Mesodermal cell (in vitro differentiated cells): ENCODE measurements at regions not wholly inside any gene's neighbourhood (a gene's known extent, or its start where the extent isn't known, plus 50 kb on each side); places are given as distances from the start of the nearest gene placed in this dataset.

Experiments used
- H3K27ac ChIP-seq: 2 replicates; pipeline ENCODE4 v1.7.0; 2013; ENCODE audit warnings: mild to moderate bottlenecking, low read depth, low read length, moderate library complexity; ENCODE audit not compliant: severe bottlenecking
- H3K36me3 ChIP-seq: 2 replicates; pipeline ENCODE4 v1.7.1; 2013; ENCODE audit warnings: mild to moderate bottlenecking, low read length, moderate library complexity; ENCODE audit not compliant: control insufficient read depth, insufficient read depth
- H3K4me1 ChIP-seq: one replicate; pipeline ENCODE4 v1.7.1; 2013; ENCODE audit warnings: mild to moderate bottlenecking, low read length; ENCODE audit not compliant: insufficient read depth, control insufficient read depth, poor library complexity, severe bottlenecking
- H3K4me3 ChIP-seq: 2 replicates; pipeline ENCODE4 v1.7.0; 2013; ENCODE audit warnings: low read length, control low read depth, mild to moderate bottlenecking; ENCODE audit not compliant: insufficient read depth, poor library complexity, severe bottlenecking; ENCODE audit errors: extremely low read depth
- H3K9me3 ChIP-seq: 2 replicates; pipeline ENCODE4 v1.7.1; 2013; ENCODE audit warnings: mild to moderate bottlenecking, low read length, moderate library complexity; ENCODE audit not compliant: control insufficient read depth
- WGBS, 2 experiments: methylation state at CpG; one replicate each; pipeline ENCODE4 v1.1.5; 2013; ENCODE audit warnings: missing lambda C conversion rate in 2 of 2; ENCODE audit not compliant: insufficient coverage in 2 of 2; 5-methylcytosine and 5-hydroxymethylcytosine counted together

DNA sequence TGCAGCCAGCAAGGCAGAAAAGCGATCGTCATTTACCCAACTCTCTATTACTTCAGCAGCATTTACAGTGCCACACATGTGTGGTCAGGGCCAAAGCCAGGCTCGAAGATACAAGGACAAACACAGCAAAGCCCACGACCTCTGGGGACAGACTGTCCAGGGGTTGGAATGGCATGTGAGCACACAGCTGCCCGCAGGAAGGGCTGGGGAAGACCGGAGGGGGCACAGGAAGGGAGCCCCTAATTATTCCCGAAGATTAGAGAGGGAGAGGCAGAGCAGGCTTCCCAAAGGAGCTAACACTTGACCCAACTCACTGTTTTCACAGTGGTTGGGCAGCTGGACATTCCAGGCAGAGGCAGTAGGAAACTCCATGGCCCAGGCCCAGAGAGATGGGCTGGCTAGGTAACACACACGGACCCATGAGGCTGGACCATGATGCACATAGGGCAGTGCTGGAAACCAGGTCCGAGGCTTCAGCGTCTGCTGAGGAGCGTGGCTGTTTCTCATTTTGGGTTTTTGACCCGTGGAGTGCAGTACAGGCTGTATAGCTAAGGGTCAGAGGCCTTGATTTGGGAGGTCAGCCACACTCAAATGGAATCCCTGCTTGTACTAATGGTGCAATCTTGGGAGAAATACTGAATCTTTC, 179.8 kb downstream of the FOXO1 start:
- H3K36me3 ChIP-seq = no peaks in the 10 kb centered on the region
- no peak overlapping the region for H3K4me3 ChIP-seq
- H3K4me1 ChIP-seq = peaks cover 3% of the 10 kb centered on the region
- 82 to 84% methylated on average over 8 to 9 of the region's 12 CpGs for WGBS, 2 experiments
- H3K9me3 ChIP-seq = no peaks in the 10 kb centered on the region
- H3K27ac ChIP-seq = no peak overlapping the region

DNA sequence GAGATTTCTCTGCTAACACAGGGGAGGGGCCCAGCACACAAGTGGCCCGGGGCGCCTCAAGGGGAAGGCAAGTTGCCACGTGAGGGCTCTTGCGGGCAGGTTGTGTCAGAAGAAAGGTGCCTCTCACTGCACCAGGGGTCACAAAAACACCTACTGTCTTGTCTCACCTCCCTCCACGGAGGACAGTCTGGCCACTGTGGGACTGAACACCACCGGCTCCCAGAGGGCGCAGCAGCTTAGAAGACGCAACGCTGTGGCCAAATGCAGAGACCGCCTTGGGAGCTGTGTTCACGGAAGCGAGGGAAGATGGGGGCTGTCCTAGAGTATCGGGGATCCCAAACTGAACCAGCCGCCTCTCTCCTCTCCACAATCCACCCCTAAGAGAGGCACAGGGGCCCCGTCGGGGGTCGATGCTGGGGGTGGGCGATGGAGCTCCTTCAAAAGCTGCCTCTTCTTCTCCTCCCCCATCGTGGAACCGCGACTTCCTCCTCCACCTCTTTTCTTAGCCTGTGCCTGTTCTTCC, 177.5 kb downstream of the FOXO1 start:
- no peaks in the 10 kb centered on the region for H3K36me3 ChIP-seq
- peaks cover 3% of the 10 kb centered on the region for H3K4me1 ChIP-seq
- no peaks in the 10 kb centered on the region for H3K9me3 ChIP-seq
- WGBS, 2 experiments = 93 to 96% methylated on average over 16 to 18 of the region's 21 CpGs
- H3K27ac ChIP-seq = no peak overlapping the region
- H3K4me3 ChIP-seq = no peak overlapping the region

DNA sequence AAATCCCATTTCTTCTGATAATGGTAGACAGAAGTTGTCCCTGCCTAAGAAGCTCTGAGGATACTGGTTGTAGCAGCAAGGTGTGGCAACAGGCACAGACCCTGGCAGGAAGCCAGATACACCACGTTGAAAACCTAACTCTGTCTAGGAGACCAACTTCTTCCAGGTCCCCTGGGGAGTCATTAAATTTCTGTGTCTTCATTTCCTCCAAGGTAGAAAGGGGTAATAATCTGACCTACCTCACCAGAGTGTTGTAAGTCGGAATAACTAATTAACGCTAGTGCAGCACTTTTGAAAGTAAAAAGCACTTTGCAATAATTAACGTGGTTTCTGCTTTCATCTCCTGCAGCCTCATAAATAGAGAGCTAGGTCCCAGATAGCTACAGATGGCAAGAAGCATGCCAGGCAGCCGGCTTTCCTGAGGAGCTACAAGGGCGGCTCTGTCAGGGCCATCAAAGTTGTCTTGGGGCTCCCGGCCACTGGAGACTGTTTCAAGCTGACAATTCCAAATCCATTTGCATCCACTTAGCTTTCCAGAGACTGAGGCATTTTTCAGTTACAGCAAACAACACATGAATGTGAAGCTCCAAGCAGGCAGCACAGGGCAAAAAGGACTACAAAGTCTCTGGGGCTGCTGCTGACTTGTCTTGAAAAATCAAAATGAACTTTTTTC, 176.2 kb downstream of the FOXO1 start:
- H3K4me1 ChIP-seq = peaks cover 8% of the 10 kb centered on the region
- 84% methylated on average over 6 to 7 of the region's 7 CpGs for WGBS, 2 experiments
- H3K4me3 ChIP-seq = no peak overlapping the region
- H3K9me3 ChIP-seq = no peaks in the 10 kb centered on the region
- no peaks in the 10 kb centered on the region for H3K36me3 ChIP-seq
- no peak overlapping the region for H3K27ac ChIP-seq

DNA sequence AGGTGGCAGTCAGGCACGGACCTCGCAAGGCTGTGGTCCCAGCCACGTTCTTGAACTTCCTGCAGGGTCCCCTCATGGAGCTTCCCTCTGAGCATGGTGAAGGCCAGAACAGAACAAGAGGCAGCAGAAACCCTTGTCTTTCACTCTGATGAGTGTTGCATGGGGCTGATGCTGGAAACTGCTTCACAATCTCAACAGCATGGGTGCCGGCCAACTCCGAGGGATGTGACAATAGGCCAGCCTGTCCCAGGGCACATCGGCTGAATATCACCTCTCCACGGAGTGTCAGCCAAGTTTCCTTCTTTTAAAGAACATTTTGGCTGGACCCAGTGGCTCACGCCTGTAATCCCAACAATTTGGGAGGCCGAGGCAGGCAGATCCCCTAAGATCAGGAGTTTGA, 173.9 kb downstream of the FOXO1 start:
- Histone ChIP-seq H3K36me3 (no peaks in the 10 kb centered on the region), H3K27ac (no peak overlapping the region), H3K4me3 (no peak overlapping the region), H3K9me3 (no peaks in the 10 kb centered on the region), H3K4me1 (peaks cover 12% of the 10 kb centered on the region)
- 90 to 93% methylated on average over 9 of the region's 9 CpGs for WGBS, 2 experiments

DNA sequence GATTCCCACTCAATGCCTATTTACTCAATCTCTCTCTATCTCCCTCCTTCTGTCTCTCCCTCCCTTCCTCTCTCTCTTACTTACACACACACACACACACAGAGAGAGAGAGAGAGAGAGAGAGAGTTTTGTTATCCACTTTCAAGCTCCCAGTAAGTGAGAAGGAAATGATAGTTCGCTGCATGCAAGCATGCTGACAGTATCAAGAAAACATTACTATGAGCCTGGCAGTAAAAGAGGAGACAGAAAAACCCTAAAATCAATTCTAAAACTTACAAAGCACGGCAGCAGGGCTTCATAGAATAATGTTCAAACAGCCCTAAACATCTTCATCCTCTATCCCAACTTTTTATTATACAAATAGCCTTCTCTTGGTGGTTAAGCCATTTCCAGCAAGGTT, 171.9 kb downstream of the FOXO1 start:
- no peak overlapping the region for H3K27ac ChIP-seq
- 100% methylated on average over 1 of the region's 2 CpGs for WGBS, 2 experiments
- H3K36me3 ChIP-seq = no peaks in the 10 kb centered on the region
- H3K9me3 ChIP-seq = no peaks in the 10 kb centered on the region
- peaks cover 12% of the 10 kb centered on the region for H3K4me1 ChIP-seq
- H3K4me3 ChIP-seq = no peak overlapping the region

DNA sequence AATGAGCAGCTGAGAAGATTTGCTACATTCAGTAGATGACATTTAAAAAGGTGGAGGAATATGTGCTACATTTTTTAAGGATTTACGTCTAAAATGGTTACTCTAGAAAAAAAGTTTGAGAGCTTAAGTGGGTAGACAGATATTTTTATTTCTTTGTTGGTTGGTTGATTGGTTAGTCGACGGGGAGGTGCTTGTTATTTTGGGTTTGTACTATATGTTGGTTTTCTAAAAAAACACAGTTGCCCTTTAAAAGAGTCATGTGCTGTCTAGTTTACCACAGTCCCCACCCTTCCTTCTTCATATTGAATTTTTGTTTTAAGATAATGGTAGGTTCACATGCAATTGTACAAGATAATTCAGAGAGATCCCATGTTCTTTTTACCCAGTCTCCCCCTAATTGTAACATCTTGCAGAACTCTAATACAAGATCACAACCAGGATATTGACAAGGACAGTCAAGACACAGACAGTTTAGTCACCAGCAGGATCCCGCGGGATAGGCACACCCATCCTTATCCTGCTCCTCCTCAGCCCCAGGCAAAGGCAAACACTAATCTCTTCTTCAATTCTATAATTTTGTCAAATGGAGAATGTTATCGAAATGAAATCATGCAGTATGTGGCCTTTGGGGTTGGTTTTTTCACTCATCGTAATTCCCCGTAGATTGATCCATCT, 171.4 kb downstream of the FOXO1 start:
- Histone ChIP-seq H3K36me3 (no peaks in the 10 kb centered on the region), H3K4me1 (peaks cover 12% of the 10 kb centered on the region), H3K4me3 (no peak overlapping the region), H3K9me3 (no peaks in the 10 kb centered on the region), H3K27ac (no peak overlapping the region)
- WGBS, 2 experiments = 93 to 100% methylated on average over 4 of the region's 8 CpGs

DNA sequence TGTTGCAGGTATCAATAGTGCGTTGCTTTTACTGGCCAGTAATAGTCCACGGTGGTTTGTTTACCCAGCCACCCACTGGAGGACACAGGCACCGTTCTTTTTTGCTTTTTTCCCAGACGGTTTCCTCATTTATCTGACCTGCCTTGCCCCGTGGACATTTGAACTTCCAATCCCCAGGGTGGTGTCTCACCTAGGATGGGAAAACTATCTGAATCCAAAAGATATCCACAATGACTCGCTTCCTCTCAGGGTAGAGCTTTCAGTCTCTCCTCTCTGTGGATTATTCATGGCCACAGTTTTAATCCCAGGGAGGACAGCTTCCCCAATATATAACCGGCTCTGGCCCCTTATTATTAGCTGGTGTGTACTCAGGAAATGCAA, 170.8 kb downstream of the FOXO1 start:
- WGBS, 2 experiments = 82 to 90% methylated on average over 4 to 6 of the region's 7 CpGs
- Histone ChIP-seq H3K9me3 (no peaks in the 10 kb centered on the region), H3K4me1 (peaks cover 12% of the 10 kb centered on the region)

DNA sequence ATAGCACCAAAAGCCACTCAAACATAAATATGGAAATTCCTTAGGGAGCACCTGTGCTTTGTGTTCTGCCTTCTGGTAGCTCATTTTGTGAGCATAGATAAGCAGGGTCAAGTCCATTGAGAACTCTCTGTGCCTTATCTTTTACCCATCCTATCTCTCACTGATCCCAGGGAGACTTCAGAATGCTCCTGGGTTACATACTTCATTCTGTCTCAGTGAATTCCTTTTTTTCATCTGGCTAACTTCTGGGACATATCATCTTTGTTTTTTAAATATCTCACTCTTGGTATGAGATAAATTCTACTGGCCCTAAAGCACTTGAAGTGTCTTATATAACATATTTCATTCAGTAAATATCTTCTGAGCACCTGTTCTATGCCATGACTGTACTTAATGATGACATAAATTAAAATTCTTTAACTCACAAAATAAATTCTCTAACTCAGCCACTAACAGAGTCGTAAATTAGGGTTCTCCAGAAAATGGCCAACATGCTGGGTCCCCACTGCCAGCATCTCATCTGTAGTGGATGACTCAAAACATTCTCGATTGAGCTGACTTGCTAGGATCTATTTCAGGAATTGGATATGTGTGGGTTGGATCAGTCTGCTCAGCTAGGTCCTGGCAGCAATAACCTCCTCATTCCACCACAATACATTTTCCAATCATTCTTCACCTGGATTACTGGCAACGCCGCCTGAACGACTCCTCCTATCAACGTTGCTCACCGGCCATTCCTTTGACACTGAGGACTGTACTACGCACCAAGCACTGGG, 170.2 kb downstream of the FOXO1 start:
- no peaks in the 10 kb centered on the region for H3K36me3 ChIP-seq
- H3K9me3 ChIP-seq = no peaks in the 10 kb centered on the region
- H3K4me3 ChIP-seq = no peak overlapping the region
- H3K4me1 ChIP-seq = peaks cover 12% of the 10 kb centered on the region
- no peak overlapping the region for H3K27ac ChIP-seq
- 93 to 95% methylated on average over 7 of the region's 8 CpGs for WGBS, 2 experiments

More for the DNA sequence above, 170.8 kb downstream of the FOXO1 start:
- H3K4me3 ChIP-seq = no peak overlapping the region
- no peak overlapping the region for H3K27ac ChIP-seq
- no peaks in the 10 kb centered on the region for H3K36me3 ChIP-seq

DNA sequence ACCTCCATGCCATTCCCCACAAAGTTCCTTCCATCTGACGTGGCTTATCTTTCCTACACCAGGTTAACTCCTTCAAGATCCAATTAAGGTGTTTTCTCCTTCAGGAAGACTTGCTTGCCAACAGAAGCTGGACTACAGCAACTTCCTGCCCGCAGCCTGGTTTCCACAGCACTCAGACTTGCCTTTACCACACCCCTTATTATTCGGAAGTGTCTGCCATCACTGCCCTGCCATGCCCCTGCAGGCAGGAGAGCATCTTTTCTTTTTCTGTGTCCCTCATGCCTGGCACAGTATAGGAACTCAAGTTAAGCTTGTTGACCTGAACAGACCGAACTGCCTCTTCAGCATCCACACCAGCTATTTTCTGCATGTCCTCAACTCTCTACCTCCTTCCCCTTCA, 168.0 kb downstream of the FOXO1 start:
- WGBS, 2 experiments = 86 to 87% methylated on average over 4 of the region's 4 CpGs
- peaks cover 18% of the 10 kb centered on the region for H3K4me1 ChIP-seq
- H3K36me3 ChIP-seq = no peaks in the 10 kb centered on the region
- H3K4me3 ChIP-seq = no peak overlapping the region
- no peaks in the 10 kb centered on the region for H3K9me3 ChIP-seq
- H3K27ac ChIP-seq = no peak overlapping the region

DNA sequence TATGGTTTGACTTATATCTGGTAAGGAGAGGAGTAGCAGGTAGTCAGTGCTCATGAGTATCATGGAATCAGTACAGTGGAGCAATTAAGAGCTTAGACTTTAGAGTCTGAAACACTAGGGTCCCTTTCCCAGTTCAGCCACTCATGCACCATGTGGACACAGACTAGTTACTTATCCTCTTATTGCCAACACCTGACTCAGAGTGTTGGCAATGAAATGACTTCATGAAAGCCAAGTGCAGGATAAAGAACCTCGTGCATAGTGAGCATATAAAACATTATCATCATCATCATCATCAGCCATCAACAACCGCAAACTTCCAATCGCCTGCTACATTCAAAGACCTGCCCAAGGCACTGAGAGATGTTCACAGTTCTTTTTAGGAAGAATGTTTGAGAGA, 164.2 kb downstream of the FOXO1 start:
- Histone ChIP-seq H3K36me3 (no peaks in the 10 kb centered on the region), H3K4me3 (no peak overlapping the region), H3K27ac (no peak overlapping the region), H3K4me1 (peaks cover 21% of the 10 kb centered on the region), H3K9me3 (no peaks in the 10 kb centered on the region)
- 100% methylated on average over 1 of the region's 3 CpGs; no CpG with 5 or more reads in 1 of the 2 experiments for WGBS, 2 experiments
